Glutamatergic neuron (in vitro differentiated cells): ENCODE measurements at regions not wholly inside any gene's neighbourhood (a gene's known extent, or its start where the extent isn't known, plus 50 kb on each side); places are given as distances from the start of the nearest gene placed in this dataset.

Experiments used
- DNase-seq: peaks from one replicate; pipeline ENCODE4 v3.0.0; 2022
- H3K27ac Mint-ChIP-seq: one replicate; pipeline ENCODE4 v1.8.0; 2020; ENCODE audit warnings: mild to moderate bottlenecking, mixed read lengths, inconsistent platforms; ENCODE audit not compliant: unreplicated experiment
- H3K27me3 Mint-ChIP-seq: one replicate; pipeline ENCODE4 v1.8.0; 2020; ENCODE audit warnings: mild to moderate bottlenecking, moderate library complexity, mixed read lengths, inconsistent platforms; ENCODE audit not compliant: unreplicated experiment
- H3K36me3 Mint-ChIP-seq: one replicate; pipeline ENCODE4 v1.8.0; 2020; ENCODE audit warnings: mild to moderate bottlenecking, mixed read lengths, inconsistent platforms; ENCODE audit not compliant: unreplicated experiment
- H3K4me1 Mint-ChIP-seq: one replicate; pipeline ENCODE4 v1.8.0; 2020; ENCODE audit warnings: mild to moderate bottlenecking, low read depth, mixed read lengths, inconsistent platforms; ENCODE audit not compliant: unreplicated experiment
- H3K4me3 Mint-ChIP-seq: one replicate; pipeline ENCODE4 v1.8.0; 2020; ENCODE audit warnings: mild to moderate bottlenecking, mixed read lengths, inconsistent platforms; ENCODE audit not compliant: unreplicated experiment
- H3K9me3 Mint-ChIP-seq: one replicate; pipeline ENCODE4 v1.8.0; 2020; ENCODE audit warnings: mild to moderate bottlenecking, moderate library complexity, mixed read lengths, inconsistent platforms; ENCODE audit not compliant: unreplicated experiment
- CTCF ChIP-seq: fragments of 200-600 bp; sonication (generic); IDR thresholded peaks from one replicate; pipeline ENCODE4 v1.5.0; 2021; ENCODE audit not compliant: partially characterized antibody, unreplicated experiment

GRCh38 chr20:40961686-40962640 is 66.7 kb upstream of the TOP1 start:
- Mint-ChIP-seq H3K9me3 (no peaks in the 10 kb centered on the region), H3K27ac (no peak overlapping the region), H3K36me3 (no peaks in the 10 kb centered on the region), H3K27me3 (no peaks in the 10 kb centered on the region), H3K4me3 (no peak overlapping the region), H3K4me1 (no peaks in the 10 kb centered on the region)
- no peak for DNase-seq
- no peak for TF ChIP-seq CTCF

DNA sequence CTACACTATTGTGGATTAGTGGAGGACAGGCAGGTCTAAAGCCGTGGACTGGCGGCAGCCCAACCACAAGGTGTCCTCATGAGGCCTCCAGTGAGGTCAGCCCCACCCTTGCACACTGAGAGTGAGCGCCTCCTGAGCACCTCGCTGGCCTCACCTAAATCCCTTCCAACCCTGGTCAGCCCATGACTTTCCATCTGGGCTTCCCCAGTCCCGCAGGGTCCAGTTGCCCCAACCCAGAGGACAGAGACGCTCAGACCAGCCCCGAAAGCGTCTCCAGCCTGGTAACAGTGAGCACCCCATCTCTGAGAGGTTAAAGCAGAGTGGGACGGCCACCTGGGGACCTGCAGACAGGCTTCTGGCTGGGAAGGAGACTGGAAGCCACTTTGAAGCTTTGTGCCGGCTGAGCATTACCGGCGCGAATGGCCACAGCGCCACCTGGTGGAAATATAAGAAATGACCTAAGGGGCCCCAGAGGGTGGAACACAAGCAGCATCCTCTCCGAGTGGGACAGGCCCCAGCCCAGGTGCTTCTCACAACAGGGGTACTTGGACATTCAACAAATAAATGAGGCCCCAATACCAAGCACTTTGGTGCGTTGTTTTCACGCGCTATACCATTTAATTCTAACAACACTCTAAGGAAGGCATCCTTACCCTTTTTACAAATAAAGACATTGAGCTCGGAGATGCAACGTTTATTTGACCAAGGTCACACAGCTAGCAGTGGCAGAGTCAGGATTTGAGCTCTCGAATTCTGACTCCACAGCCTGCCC is 65.7 kb upstream of the TOP1 start:
- H3K4me3 Mint-ChIP-seq: no peak overlapping the region
- DNase-seq: peak; percentile 82
- no peak overlapping the region for H3K27ac Mint-ChIP-seq
- H3K9me3 Mint-ChIP-seq: no peaks in the 10 kb centered on the region
- no peaks in the 10 kb centered on the region for H3K36me3 Mint-ChIP-seq
- peak; percentile 99 for TF ChIP-seq CTCF
- no peaks in the 10 kb centered on the region for H3K27me3 Mint-ChIP-seq
- no peaks in the 10 kb centered on the region for H3K4me1 Mint-ChIP-seq

GRCh38 chr20:40963505-40963845 is 65.1 kb upstream of the TOP1 start:
- H3K27me3 Mint-ChIP-seq: no peaks in the 10 kb centered on the region
- DNase-seq: no peak
- H3K4me1 Mint-ChIP-seq: no peaks in the 10 kb centered on the region
- no peak overlapping the region for H3K27ac Mint-ChIP-seq
- H3K4me3 Mint-ChIP-seq: no peak overlapping the region
- no peaks in the 10 kb centered on the region for H3K9me3 Mint-ChIP-seq
- no peak for TF ChIP-seq CTCF
- H3K36me3 Mint-ChIP-seq: no peaks in the 10 kb centered on the region

- H3K4me1 Mint-ChIP-seq: no peaks in the 10 kb centered on the region
- H3K9me3 Mint-ChIP-seq: no peaks in the 10 kb centered on the region
- H3K4me3 Mint-ChIP-seq: no peak overlapping the region
- H3K27ac Mint-ChIP-seq: no peak overlapping the region
- TF ChIP-seq CTCF: no peak
- no peak for DNase-seq
- no peaks in the 10 kb centered on the region for H3K27me3 Mint-ChIP-seq
- no peaks in the 10 kb centered on the region for H3K36me3 Mint-ChIP-seq
Measured at GRCh38 chr20:40965671-40966070, 63.0 kb upstream of the TOP1 start.

DNA sequence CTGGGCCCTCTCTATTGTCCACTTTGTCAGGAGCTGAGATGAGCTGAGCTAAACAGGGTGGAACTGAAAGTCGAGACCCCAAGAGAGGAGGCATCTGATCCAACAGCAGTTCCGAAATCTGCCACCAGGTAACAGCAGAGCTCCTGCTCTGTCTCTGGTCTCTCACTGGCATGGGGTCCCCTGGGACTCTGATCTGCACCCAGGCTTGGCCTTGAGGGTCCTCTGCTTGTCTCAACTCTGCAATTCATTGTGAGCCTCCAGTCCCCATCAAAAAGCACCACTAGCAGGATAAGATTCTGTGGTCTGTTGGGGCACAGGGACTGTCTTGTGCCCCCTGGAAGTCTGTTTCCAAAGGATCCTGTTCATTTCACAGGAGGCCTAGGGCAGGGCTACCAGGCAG is 62.5 kb upstream of the TOP1 start:
- H3K36me3 Mint-ChIP-seq: no peaks in the 10 kb centered on the region
- no peak overlapping the region for H3K27ac Mint-ChIP-seq
- no peaks in the 10 kb centered on the region for H3K4me1 Mint-ChIP-seq
- no peaks in the 10 kb centered on the region for H3K9me3 Mint-ChIP-seq
- no peaks in the 10 kb centered on the region for H3K27me3 Mint-ChIP-seq
- DNase-seq: no peak
- peak; percentile 63 for TF ChIP-seq CTCF
- H3K4me3 Mint-ChIP-seq: no peak overlapping the region
